Parathyroid adenoma (tissue), 2 donors: ENCODE measurements at regions not wholly inside any gene's neighbourhood (a gene's known extent, or its start where the extent isn't known, plus 50 kb on each side); places are given as distances from the start of the nearest gene placed in this dataset.

ENCODE experiments used
- H2AFZ ChIP-seq: fragments of 300-600 bp; sonication (generic); one replicate; pipeline ENCODE4 v1.7.0; 2017; ENCODE audit warnings: antibody characterized with exemption, mild to moderate bottlenecking
- H3K27ac ChIP-seq: fragments of 300-600 bp; sonication (generic); one replicate; pipeline ENCODE4 v1.7.0; 2017
- H3K27me3 ChIP-seq: fragments of 300-600 bp; sonication (generic); one replicate; pipeline ENCODE4 v1.7.0; 2017; ENCODE audit warnings: low read length; ENCODE audit not compliant: control insufficient read depth, insufficient read depth
- H3K36me3 ChIP-seq: fragments of 300-600 bp; sonication (generic); one replicate; pipeline ENCODE4 v1.7.0; 2017; ENCODE audit warnings: low read length; ENCODE audit not compliant: control insufficient read depth, insufficient read depth
- H3K4me1 ChIP-seq: fragments of 300-600 bp; sonication (generic); one replicate; pipeline ENCODE4 v1.7.0; 2017; ENCODE audit warnings: control low read depth
- H3K4me2 ChIP-seq: fragments of 300-600 bp; sonication (generic); one replicate; pipeline ENCODE4 v1.7.0; 2017; ENCODE audit warnings: low read length
- H3K4me3 ChIP-seq: fragments of 300-600 bp; sonication (generic); one replicate; pipeline ENCODE4 v1.7.0; 2017; ENCODE audit warnings: low read depth, low read length
- H3K79me2 ChIP-seq: fragments of 300-600 bp; sonication (generic); one replicate; pipeline ENCODE4 v1.7.0; 2017; ENCODE audit warnings: control low read depth
- H3K9ac ChIP-seq: fragments of 300-600 bp; sonication (generic); one replicate; pipeline ENCODE4 v1.7.0; 2017; ENCODE audit warnings: mild to moderate bottlenecking
- H3K9me3 ChIP-seq: fragments of 300-600 bp; sonication (generic); one replicate; pipeline ENCODE4 v1.7.0; 2017; ENCODE audit warnings: low read length; ENCODE audit not compliant: control insufficient read depth
- TF ChIP-seq, protein P1 (sequence below): fragments of 300-600 bp; sonication (generic); IDR thresholded peaks from one replicate; pipeline ENCODE4 v1.7.0; 2017; ENCODE audit warnings: antibody characterized with exemption, mild to moderate bottlenecking
- donor health status: primary hyperparathyroidism.

DNA sequence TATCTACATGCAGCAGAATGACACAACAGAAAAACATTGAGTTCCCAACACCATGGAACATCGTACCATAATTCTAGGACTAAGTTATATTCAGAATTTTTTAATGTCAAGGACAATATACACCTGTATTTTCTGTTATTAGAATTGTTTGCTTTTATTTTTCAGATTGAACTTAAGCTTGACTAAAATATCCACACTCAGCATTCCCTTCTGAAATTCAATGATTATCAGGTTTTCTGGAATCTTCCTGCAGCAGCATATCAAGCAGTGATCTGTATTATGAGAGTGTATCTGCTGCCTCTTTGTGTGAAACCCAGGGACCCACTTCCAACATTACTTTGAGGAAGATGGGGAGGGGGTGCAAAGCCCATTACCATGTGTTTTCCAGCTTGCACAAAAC lies 578.6 kb upstream of the JAG1 start:
- Histone ChIP-seq H3K4me1 (no peaks in the 10 kb centered on the region), H3K9ac (no peak overlapping the region), H2AFZ (no peak overlapping the region), H3K79me2 (no peaks in the 10 kb centered on the region), H3K27me3 (no peaks in the 10 kb centered on the region), H3K36me3 (no peaks in the 10 kb centered on the region), H3K4me2 (no peak overlapping the region), H3K4me3 (no peak overlapping the region), H3K27ac (no peak overlapping the region), H3K9me3 (no peaks in the 10 kb centered on the region)
- TF ChIP-seq, protein P1, sequence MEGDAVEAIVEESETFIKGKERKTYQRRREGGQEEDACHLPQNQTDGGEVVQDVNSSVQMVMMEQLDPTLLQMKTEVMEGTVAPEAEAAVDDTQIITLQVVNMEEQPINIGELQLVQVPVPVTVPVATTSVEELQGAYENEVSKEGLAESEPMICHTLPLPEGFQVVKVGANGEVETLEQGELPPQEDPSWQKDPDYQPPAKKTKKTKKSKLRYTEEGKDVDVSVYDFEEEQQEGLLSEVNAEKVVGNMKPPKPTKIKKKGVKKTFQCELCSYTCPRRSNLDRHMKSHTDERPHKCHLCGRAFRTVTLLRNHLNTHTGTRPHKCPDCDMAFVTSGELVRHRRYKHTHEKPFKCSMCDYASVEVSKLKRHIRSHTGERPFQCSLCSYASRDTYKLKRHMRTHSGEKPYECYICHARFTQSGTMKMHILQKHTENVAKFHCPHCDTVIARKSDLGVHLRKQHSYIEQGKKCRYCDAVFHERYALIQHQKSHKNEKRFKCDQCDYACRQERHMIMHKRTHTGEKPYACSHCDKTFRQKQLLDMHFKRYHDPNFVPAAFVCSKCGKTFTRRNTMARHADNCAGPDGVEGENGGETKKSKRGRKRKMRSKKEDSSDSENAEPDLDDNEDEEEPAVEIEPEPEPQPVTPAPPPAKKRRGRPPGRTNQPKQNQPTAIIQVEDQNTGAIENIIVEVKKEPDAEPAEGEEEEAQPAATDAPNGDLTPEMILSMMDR, result no peak

DNA sequence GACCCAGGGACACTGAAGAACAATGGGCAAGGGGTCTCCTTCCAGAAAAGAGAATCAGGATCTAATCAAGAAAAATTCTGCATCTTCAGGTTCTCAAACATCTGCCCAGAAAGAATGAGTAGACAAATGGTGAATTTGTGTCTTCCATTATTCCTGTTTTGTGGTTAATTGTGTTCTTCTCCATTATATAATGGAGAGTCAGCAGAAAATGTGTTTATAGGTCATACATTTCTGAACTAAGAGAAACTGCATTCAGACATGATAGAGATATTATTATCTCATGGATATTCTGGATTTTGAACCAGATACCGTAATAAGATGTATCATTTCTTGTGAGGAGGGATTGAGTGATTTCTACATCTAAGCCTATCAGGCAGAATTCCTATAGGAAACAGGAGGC lies 581.7 kb upstream of the JAG1 start:
- no peaks in the 10 kb centered on the region for H3K9me3 ChIP-seq
- H3K4me3 ChIP-seq, result no peak overlapping the region
- H3K9ac ChIP-seq, result no peak overlapping the region
- no peak overlapping the region for H3K27ac ChIP-seq
- no peaks in the 10 kb centered on the region for H3K4me1 ChIP-seq
- no peak overlapping the region for H2AFZ ChIP-seq
- H3K4me2 ChIP-seq, result no peak overlapping the region
- H3K79me2 ChIP-seq, result no peaks in the 10 kb centered on the region
- no peaks in the 10 kb centered on the region for H3K36me3 ChIP-seq
- H3K27me3 ChIP-seq, result no peaks in the 10 kb centered on the region
- TF ChIP-seq, protein P1, result no peak

DNA sequence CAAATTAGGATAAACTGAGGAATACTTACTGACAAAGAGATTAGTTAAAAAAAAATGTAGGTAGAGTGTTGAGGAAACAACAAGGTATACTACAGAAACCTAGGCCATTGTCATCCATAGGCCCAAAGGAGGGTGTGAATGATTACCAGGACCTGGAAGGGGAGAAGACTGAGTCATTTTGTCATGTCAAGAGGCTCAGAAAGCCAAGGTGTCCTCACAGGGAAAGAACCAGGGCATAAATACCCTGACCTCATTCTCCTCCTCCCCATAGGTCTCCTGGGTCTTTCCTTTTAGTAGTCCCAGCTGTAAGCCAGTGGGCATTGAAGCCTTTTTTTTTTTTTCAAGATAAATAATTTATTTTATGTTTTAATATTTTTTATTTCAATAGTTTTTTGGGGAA lies 582.1 kb upstream of the JAG1 start:
- Histone ChIP-seq H3K79me2 (no peaks in the 10 kb centered on the region), H3K9ac (no peak overlapping the region), H3K36me3 (no peaks in the 10 kb centered on the region), H3K9me3 (no peaks in the 10 kb centered on the region), H3K27ac (no peak overlapping the region), H2AFZ (no peak overlapping the region), H3K27me3 (no peaks in the 10 kb centered on the region), H3K4me3 (no peak overlapping the region), H3K4me2 (no peak overlapping the region), H3K4me1 (no peaks in the 10 kb centered on the region)
- TF ChIP-seq, protein P1, result no peak

DNA sequence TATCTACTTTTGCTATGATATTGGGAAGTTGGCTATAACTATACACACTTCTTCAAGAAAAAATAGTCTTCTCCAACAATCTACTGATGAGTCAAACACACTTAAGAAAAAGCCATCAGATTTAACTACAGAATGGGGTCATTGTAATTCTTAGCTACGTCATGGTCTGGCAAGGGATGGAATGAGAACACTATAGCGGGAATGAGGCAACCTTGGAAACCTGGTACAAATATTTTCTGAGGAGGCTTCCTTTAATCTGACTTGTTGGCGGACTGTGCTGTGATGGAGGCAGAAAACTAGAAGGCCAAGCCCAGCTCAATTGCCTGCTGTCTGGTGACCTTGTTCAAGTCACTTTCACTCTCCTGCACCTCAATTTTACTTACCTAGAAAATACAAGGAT lies 586.8 kb upstream of the JAG1 start:
- TF ChIP-seq, protein P1, result no peak
- H3K27ac ChIP-seq, result no peak overlapping the region
- H3K4me2 ChIP-seq, result no peak overlapping the region
- no peaks in the 10 kb centered on the region for H3K79me2 ChIP-seq
- H3K9me3 ChIP-seq, result no peaks in the 10 kb centered on the region
- H3K9ac ChIP-seq, result no peak overlapping the region
- H3K27me3 ChIP-seq, result no peaks in the 10 kb centered on the region
- no peaks in the 10 kb centered on the region for H3K36me3 ChIP-seq
- no peak overlapping the region for H2AFZ ChIP-seq
- no peak overlapping the region for H3K4me3 ChIP-seq
- H3K4me1 ChIP-seq, result no peaks in the 10 kb centered on the region

DNA sequence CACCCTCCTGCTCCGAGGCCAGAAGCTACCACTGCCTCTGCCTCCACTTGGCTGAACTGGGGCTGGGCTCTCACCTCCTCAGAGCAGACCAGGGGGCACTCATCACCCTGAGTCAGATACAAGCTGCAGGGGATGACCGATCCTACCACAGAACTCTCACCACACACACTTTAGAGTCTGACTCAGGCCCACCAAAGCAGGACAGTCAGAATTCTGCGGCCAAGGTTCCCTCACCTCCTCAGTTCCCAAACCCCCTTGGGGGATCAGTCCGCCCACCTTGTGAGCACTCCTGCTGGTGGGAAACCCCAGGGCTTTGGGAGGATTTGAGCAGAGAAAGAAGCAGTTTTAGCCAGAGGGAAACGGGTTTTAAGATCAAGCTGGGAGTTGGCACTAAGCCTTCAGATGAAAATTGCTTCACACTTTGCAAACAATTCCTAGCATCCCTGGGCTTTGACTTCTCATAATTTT lies 587.8 kb upstream of the JAG1 start:
- TF ChIP-seq, protein P1, result no peak
- H3K79me2 ChIP-seq, result no peaks in the 10 kb centered on the region
- H3K4me2 ChIP-seq, result no peak overlapping the region
- no peak overlapping the region for H3K4me3 ChIP-seq
- no peak overlapping the region for H3K9ac ChIP-seq
- H3K27ac ChIP-seq, result no peak overlapping the region
- H3K36me3 ChIP-seq, result no peaks in the 10 kb centered on the region
- H2AFZ ChIP-seq, result no peak overlapping the region
- no peaks in the 10 kb centered on the region for H3K9me3 ChIP-seq
- H3K27me3 ChIP-seq, result no peaks in the 10 kb centered on the region
- H3K4me1 ChIP-seq, result no peaks in the 10 kb centered on the region
